NCI-H2227 treated with DMSO at 0.1 percent for 48 hours (cell line): ENCODE measurements at regions not wholly inside any gene's neighbourhood (a gene's known extent, or its start where the extent isn't known, plus 50 kb on each side); places are given as distances from the start of the nearest gene placed in this dataset.

Experiments
- DNase-seq: peaks from one replicate; lab custom pipeline; 2025; lab: John Stamatoyannopoulos, UW

DNA sequence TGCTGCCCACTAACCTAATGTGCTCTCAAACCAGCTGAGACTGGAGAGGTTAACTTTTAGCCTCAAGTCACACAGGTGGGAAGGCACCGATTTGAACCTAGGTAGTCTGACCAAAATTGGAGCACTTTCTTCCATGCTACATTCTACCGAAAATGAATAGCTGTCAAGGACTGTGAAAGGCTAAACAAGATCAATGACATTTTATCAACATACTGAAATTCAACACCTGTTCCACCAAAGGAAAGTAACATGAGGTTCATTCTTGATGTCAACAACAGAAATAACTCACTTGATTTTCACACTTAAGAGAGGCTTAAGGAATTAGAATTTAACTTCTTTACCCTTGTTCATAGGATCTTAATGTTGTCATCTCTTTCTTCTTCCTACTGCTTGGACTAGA, 284.4 kb upstream of the MON1B start:
- no peak for DNase-seq

DNA sequence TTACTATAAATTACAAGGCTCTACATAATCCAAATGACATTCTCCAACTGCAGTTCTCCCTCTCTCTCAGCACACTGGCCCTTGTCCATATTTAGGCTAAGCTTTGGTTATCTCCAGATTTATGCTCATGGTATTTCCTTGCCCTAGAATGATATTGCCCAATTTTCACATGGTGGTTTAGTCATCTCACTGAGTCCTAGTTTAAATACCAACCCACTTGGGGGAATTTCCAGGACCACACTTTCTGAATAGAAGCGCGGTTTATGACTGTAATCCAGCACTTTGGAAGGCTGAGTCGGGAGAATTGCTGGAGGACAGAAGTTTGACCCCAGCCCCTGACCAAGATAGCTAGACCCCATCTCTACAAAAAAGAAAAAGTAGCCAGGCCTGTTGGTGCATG, 280.1 kb upstream of the MON1B start:
- no peak for DNase-seq

DNA sequence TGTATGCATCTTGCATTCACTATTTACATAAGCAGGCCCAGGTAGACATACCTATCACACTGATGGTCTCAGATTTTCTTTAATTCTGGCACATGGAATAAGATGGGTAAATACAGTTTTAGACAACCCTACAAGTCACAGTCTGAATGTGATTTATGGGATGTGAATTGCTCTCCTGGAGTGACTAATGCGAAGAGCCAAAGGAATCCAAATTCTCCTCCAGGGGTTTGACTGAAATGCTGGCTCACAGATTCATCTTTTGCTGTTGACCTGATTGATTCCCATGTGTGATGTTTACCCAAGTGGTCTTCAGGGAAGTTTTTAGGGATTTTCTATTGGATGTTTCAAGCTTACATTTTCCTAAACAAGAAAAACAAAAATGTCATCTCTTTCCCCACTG, 277.9 kb upstream of the MON1B start:
- DNase-seq = no peak

DNA sequence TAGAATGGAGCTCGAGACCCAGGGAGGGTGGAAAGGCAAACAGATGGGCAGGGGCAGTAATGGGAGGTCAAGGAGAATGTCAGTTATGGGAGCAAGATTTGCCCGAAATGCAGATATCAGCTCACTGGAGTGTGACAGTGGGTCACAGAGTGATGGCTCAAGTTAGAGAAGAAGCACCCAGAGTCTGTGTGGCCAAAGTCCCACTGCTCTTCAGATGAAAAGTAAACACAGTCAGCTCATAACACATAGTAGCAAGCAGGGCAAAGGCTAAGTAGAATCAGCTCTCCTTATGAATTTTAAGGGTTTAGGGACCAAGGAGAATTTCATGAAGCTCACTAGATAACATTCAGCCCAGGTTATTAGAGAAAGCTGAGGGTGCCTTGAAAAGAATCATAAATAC, 264.9 kb upstream of the MON1B start:
- no peak for DNase-seq

DNA sequence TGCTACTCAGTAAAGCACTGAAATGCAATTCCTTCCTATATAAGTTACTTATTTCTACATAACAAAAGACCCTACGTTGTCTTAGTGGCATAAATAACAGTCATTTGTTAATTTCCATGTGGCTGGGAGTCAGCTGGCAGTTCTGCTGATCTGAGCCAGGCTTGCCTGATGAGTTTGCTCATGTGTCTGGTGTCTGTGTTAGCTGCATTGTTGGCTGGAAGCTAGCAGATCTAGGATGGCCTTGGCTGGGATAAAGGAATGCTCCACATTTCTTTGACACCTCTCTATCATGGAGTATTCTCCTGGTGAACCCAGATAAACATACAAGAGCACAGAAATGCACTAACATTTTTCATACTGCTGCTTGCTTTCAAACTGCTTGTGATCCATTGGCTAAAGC, 264.4 kb upstream of the MON1B start:
- DNase-seq = no peak

DNA sequence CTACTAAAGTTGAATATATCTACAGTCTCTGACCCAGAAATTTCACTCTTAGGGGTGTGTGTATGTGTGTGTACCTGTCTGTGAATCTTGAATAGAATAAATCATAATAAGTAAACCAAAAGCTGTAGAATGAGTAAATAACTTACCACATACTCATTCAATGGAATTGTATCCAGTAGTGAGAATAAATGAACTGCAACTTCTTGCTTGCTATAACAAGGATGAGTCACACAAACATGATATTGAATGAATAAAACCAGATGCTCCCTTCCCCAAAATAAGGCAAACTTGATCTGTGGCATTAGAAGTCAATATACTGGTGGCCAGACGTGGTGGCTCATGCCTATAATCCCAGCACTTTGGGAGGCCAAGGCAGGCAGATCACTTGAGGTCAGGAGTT, 259.8 kb upstream of the MON1B start:
- DNase-seq = no peak

DNA sequence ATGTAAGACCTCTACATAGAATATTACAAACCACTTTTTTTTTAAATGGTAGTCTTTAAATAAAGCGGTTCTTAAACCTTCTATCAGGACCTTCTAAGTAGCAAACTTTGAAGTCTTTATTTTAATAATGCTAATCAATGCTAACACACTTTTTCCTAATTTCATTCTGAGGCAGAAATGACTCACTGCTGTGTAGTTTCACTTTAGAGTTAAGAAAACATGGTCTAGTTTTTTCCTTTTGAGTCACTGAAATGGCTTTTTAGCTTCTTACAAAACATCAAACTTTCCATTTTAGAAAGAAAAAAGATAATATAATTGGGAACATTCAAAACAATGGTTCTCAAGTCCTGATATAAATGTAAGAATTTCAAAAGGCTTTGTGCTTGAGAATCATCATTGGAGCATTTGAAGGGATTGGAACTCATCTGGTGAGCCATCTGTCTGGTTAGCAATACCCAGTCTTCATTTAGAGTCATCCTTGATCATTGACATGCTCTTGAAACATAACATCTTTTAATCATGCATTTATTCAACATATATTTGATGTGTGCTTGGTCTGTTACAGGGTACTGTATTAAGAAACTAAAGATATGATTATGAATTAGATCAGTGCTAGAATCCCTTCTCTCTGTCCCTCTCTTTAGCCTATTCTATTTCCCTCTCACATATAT, 258.3 kb upstream of the MON1B start:
- no peak for DNase-seq

DNA sequence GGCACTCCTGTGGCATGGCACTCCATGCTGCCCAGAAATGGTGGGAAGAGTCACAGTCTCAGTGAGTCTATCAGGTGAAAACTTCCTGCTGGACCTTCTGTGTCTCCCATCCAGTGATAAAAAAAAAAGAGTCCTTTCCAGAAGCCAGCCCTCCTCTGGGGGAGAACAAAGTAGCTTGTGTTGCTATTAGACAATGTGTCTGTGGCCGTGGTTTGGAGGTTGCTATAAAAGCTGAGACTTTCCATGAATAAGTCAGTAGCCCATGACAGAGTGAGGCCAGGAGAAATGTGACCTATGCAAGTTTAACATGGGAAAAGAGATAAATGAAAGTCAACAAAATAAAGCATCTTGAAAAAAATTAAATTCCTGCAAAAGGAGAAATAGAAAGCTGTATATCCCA, 250.7 kb upstream of the MON1B start:
- DNase-seq = no peak

DNA sequence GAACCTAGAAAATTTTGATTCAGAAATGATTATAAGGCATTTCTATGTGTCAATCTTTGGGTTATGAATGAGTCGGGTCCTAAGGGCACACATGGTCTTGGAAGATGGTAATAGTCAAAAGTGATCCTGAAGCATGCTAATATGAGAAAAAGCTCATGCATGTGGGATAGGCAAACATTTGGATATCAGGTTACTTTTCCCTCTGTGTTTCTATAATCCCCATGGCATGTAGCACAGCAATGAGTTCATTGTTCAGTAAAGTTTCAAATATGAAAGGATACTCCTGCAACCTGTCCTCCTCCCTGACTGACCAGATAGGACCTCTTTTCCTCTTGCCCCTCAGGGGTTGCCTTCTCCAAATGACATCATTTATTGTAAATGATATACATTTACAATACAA, 249.9 kb upstream of the MON1B start:
- no peak for DNase-seq

DNA sequence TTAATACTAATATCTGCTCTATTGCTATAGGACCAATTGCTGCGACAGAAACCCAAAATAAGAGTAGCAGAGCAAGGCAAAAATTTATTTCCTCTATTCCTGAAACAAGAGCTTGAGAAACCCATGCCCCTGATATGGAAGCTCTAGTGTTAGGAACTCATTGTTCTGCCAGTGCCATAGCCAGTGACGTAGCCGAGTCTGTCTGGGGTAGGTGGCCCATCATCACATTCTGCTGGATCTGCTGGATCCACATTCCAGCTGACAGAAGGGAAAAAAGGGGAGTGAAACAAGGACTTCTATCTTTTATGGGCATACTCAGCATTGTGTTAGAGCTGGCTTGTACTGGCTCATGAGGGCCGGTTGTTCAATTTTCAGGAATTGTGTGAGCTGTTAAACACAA, 248.9 kb upstream of the MON1B start:
- no peak for DNase-seq

DNA sequence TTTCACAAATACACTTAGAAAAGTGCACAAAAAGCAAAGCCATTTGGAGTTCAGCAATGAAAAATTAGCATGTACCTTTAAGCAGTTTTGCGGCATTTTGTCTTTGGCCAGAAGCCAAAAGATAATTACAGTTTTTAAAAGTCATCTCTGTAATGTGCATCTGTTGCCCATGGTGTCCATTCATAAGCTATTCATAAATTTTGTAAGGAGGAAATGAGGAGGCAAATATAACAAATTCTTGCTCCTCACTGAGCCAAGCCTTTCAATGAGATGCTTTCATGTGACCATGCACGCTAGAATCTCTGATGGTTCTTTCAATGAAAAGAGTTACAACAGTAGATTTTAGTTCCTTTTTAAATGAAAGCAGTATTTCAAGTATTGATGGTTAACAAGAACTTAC, 247.1 kb upstream of the MON1B start:
- peak; percentile 37 for DNase-seq

DNA sequence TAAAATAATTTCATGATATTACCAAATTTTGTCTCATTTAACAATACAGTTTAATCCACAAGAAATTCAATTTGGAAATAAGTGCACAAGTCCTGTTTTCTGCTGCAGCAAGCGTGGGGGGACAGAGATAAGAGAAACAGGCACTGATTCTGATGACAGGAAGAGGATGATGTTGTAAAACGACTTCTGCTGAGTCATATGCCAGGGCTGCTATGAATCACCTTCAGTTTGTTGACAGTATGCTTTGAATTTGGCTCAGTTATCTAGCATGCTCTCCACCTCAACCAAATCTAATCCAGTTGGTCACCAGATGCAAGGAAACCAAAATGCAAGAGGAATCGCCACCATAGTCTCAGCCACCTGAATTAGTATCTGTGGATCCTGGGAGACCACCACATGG, 244.1 kb upstream of the MON1B start:
- no peak for DNase-seq

DNA sequence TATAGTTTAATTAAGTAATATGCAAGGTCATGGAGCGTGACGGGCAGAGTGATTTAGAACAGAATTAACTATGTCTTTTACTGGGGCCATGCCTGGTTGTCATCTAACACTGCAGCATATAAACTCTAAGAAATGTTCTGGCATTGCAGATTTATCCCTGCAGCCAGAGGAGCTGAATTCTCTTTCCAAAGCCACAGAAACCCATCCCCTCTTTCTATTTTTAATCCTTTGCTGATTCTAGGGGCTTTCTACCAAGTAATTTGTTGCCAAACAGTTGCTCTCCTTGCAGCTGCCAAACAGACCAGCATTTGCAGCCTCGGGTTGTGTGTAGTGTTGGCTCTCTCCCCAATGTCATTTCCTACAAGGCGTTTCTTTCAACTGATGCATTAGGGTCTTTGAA, 243.2 kb upstream of the MON1B start:
- DNase-seq = no peak

DNA sequence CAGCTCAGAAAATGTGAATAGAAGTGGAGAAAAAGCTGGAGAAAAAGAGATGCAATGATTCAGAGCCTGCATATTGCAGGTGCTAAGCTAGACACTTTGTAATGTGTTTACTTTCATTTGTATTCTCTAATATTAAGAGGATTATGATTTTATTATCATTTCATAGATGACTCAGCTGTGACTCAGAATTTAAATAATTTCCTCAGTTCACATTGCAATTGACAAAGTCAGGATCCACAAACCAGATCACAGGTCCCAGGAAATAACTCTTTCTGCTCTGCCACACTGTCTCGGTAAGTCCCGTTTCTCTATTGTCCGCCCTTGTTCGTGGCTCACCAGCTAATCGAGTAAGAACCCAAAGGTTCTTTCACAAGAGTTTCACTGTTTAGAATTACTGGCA, 235.4 kb upstream of the MON1B start:
- DNase-seq = no peak

DNA sequence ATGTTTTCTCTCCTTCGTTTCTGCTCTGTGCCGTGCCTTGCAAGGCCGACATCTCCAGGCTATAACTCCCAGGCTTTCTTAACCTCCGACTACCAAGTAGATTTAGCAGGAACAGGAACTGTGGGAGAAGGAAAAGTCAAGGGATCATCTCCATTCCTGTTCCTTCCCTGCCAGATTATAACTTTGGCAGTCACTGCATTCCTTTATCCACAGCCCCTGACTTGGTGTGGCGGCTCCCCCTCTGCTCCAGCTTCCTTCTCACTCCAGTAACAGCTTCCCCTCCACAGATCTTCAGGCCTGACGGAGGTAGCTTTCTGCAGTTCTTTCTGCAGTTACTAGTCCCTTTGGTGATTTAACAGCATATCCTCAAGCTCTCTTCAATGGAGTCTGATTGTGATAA, 234.6 kb upstream of the MON1B start:
- no peak for DNase-seq

DNA sequence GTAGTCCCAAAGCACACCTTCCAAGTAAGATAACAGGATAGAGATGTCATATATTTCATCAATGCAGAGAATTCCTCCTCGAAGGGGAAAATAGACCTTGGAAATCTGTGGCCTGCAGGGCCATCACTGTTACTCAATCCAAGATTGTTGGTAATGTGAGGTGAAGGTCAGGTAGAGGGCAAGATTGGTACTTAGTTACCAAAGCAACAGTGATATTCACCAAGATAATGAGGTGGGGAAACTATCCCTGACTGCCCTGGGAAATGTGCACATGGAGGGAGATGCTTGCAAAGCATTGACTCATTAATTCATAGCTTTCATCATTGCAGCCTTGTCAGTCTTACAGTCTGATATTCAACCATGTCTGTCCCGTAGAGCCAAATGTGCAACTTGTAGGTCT, 234.1 kb upstream of the MON1B start:
- DNase-seq = no peak

DNA sequence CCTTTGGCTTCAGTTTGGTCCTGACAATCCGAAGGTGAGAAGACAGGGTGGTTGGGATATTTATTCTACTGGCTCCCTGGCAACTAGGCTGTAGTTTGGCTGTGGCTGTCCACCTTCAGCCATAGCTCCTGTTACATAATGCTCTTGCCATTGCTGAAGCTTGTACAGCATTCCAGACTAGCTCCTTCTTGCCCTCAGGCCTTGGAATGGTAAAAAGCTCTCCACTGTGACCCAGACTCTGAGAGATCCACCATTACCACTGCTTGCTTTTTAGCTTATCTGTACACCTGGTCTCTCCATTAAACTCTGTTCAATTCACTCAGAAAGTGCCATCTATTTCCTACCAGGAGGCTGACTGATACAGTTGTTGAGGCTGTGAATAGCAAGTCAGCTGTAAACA, 231.8 kb upstream of the MON1B start:
- DNase-seq = no peak

DNA sequence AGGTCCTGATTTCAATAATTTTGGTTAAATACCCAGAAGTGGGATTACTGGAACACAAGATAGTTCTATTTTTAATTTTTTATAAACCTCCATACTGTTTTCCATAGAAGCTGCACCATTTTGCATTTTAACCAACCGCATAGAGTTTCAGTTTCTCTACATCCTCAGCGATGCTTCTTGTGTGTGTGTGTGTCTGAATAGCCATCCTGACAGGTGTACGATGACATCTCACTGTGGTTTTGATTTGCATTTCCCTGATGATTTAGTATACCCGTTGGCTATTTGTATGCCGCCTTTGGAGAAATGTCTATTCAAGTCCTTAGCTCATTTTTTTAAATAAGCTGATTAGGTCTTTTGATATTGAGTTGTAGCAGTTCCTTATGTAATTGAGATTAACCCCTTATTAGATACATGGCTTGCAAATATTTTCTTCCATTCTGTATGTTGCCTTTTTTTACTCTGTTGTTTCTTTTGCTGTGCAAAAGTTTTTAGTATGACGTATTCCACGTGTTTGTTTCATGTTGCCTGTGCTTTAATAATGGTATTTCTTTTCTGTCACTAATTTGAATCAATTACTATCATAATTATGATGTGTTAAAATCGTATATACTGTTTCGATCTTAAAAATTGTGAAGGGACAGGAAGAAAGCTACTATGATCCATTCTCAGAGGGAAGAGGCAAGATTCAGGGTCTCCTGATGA, 227.2 kb upstream of the MON1B start:
- DNase-seq = no peak

DNA sequence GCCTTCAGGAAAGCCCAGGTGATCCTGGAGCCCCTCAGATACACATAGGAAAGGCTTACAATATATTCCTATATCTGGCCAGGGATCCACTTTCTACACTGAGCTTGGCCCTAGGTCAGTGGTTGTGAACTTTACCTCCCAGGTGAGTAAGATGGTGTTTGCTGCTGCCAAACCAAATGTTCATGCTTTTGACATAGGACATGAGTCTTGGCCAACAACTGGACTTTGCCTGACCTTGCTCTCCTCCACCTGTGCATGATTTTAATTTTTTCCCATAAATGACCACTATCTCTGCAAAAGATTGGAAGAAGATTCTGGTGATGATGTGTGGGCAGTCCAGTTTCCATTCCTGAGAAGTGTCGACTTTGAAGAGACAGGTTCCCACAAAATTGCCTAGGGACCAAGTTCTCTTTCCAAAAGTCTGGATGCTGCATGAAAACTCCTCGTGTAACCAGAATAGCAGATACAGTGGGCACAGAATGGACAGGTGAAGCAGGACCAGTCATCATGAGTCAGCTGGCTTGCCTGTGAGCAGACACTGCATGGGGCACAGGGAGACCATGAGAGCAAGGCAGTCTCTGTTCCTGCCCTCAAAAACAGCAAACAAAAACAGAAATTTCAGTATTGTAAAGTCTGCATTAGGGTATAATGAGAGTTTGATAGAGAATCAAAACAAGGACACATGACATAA, 226.4 kb upstream of the MON1B start:
- no peak for DNase-seq

DNA sequence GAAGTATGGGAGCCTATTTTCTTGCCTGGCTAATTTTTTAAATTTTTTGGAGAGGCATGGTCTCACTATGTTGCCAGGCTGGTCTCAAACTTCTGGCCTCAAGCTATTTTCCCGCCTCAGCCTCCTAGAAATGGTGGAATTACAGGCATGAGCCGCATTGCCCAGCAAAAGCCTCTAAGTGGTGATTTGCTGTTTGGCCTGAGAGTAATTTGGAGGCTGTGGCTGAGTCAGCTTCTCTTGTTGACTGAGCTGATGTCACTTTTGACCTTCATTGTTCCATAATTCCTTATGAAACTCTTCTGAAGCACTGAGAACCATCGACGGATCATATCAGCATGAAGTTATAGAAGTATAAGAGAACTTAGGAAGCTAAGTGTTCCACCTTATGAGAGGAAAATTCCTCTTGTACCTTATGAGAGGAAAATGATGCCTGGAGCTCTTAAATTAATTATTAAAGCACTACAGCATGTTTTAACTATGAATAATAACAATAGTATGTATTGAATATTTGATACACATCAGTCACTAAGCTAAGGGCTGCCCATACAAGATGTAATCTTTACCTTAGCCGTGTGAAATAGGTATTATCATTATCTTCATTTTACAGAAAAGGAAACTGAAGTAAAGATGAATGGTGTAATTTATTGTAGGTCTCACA, 220.8 kb upstream of the MON1B start:
- DNase-seq = no peak

DNA sequence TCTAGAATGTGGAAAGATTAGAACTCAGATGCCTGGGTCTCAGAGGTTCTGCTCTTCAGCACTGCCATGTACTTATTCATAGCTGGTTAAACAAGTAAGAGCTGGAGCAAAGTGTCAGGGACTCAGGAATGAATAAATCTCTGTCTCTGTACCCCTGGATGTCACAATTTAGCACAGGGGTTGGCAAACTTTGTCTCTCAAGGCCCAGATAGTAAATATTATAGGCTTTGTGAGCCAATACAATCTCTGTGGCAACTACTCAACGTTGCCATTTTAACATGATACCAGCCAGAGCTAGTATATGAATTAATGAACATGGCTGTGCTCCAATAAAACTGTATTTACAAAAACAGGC, 220.3 kb upstream of the MON1B start:
- no peak for DNase-seq

DNA sequence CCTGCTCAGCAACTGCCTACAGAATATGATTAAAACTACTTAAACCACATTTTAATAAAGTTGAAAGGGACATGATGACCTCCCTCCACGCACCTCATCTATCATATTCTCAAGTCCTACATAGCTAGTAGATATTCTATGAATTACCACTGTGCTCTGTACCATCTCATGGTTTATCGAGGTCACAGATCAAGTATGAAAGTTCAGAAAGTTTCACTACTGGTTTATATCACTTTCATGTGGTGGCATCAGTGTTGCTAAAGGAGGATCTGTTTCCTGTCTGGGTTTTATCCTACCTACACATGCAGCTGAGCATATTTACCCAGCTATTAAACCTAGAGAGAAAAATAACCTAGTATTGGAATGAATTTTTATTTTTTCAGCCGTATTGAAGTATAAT, 214.9 kb upstream of the MON1B start:
- no peak for DNase-seq

DNA sequence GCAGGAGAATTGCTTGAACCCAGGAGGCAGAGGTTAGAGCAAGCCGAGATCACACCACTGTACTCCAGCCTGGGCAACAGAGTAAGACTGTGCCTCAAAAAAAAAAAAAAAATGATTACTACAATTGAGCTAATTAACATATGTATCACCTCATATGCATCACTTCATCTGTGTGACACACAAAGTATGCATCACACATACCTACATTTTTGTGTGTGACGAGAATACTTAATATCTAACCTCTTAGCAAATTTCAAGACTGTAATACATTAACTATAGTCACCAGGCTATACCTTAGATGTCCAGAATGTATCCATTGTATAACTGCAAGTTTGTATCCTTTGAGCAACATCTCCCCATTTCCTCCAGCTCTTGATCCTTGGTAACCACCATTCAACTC, 214.2 kb upstream of the MON1B start:
- DNase-seq = no peak
